ENCODE measurements at regions not wholly inside any gene's neighbourhood (a gene's known extent, or its start where the extent isn't known, plus 50 kb on each side); places are given as distances from the start of the nearest gene placed in this dataset.

DNA sequence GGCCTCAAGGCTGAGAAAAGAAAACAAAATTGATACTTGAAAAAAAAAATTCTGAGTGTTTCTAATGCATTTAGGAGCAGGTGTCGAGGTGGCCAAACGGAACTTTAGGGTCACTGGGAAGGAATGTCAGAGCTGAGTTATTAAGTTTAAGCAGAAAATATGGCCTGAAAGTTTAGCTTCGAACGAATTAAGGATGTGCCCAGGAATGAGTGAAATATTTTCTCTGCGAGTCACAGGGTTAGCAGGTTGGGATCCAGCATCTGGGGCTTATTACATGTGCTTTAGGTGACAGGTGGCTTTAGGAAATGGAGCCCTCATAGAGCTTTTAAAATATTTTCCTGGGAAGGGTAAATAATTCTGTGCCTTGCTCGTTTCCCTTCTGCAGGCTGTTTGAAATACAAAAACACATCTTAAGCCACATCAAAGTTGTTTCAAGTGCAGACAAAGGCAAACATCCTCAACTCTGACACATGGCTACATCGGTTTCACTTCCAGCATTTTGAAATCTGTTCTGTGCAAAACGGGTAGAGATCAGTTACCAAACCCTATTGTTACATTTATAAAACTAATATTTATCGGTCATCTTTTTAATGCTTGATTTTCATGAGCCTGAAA, 143.1 kb upstream of the ARRDC4 start:
- BruUV-seq (replicated peaks), result no TSS peak

More for the DNA sequence above, 143.1 kb upstream of the ARRDC4 start:
- Histone ChIP-seq H2BK5ac (ENCODE audit: low read depth, low read length, poor library complexity, severe bottlenecking) (no peak overlapping the region), H3K27me3 (ENCODE audit: control insufficient read depth, insufficient read depth, low read length) (no peaks in the 10 kb centered on the region), H3K56ac (ENCODE audit: extremely low read depth, insufficient read depth, low read length) (no peak overlapping the region), H3K9ac (ENCODE audit: low read depth, low read length) (no peak overlapping the region), H4K91ac (ENCODE audit: insufficient read depth, low read depth, low read length) (no peak overlapping the region), H2AK9ac (replicated peaks; ENCODE audit: low read depth, low read length, poor library complexity) (no peak overlapping the region), H3K4me1 (ENCODE audit: control insufficient read depth, insufficient read depth, low read length) (no peaks in the 10 kb centered on the region), H4K8ac (ENCODE audit: low read depth in 2 of 2, low read length in 2 of 2) (no peak overlapping the region), H2BK20ac (ENCODE audit: low read depth, low read length) (no peak overlapping the region), H3K36me3 (ENCODE audit: control insufficient read depth, insufficient read depth, low read length) (no peaks in the 10 kb centered on the region), H3K9me3 (ENCODE audit: control insufficient read depth, insufficient read depth, low read length) (peaks cover 10% of the 10 kb centered on the region; the same call in 1 of the 2 replicates), H3K9me1 (ENCODE audit: insufficient read depth, low read length) (no peaks in the 10 kb centered on the region), H3K79me1 (ENCODE audit: low read depth in 1 of 2, low read length in 2 of 2) (no peaks in the 10 kb centered on the region), H4K20me1 (ENCODE audit: insufficient read depth, low read length) (no peaks in the 10 kb centered on the region), H3K14ac (replicated peaks; ENCODE audit: low read depth, low read length) (no peak overlapping the region), H2AK5ac (ENCODE audit: low read depth, low read length) (no peak overlapping the region), H3K27ac (ENCODE audit: insufficient read depth, low read length) (no peak overlapping the region), H3K23ac (ENCODE audit: low read depth, low read length) (no peak overlapping the region), H3K18ac (ENCODE audit: low read depth, low read length) (no peak overlapping the region), H3K4me2 (ENCODE audit: low read depth, low read length) (no peak overlapping the region), H4K5ac (ENCODE audit: low read depth, low read length) (no peak overlapping the region), H2BK120ac (ENCODE audit: low read depth, low read length) (no peak overlapping the region), H3K4ac (ENCODE audit: low read depth, low read length) (no peak overlapping the region), H3K4me3 (ENCODE audit: insufficient read depth, low read depth, low read length) (no peak overlapping the region), H2AFZ (replicated peaks; ENCODE audit: low read length, poor library complexity) (no peak overlapping the region), H2BK15ac (ENCODE audit: low read depth, low read length) (no peak overlapping the region)
- ATAC-seq (ENCODE audit: low read depth) (no peak), DNase-seq (no peak)
- ChIA-PET POLR2A (ENCODE audit: unreplicated experiment) (no interaction called here), CTCF (no interaction called here)
- dilution Hi-C loops (cut with HindIII; ENCODE audit: low sequenced_read_pairs, unreplicated experiment) (no loop called here), intact Hi-C loops (cut with micrococcal nuclease) (no loop called here), in situ Hi-C loops (cut with MboI; ENCODE audit: low sequenced_read_pairs) (no loop called here)
- 16% methylated on average over 5 of the region's 9 CpGs; no CpG with 5 or more reads in 1 of the 2 experiments for WGBS, 2 experiments (ENCODE audit: extremely low coverage in 2 of 2, insufficient read length in 1 of 2)
- no peak for TF ChIP-seq FOS (IDR thresholded peaks at IDR 0.05; ENCODE audit: low read depth, low read length)
- TF ChIP-seq MAZ (IDR thresholded peaks at IDR 0.05; ENCODE audit: borderline replicate concordance, low read depth, low read length), result no peak
- no peak for TF ChIP-seq MAFK (IDR thresholded peaks at IDR 0.05; ENCODE audit: low read depth, low read length)
- TF ChIP-seq RFX5 (IDR thresholded peaks at IDR 0.05; ENCODE audit: low read depth, low read length), result no peak
- TF ChIP-seq RCOR1 (IDR thresholded peaks at IDR 0.05; ENCODE audit: insufficient replicate concordance, low read length), result no peak

All from IMR-90 (cell line).